Peyer's patch (tissue), 4 donors: ENCODE measurements at regions not wholly inside any gene's neighbourhood (a gene's known extent, or its start where the extent isn't known, plus 50 kb on each side); places are given as distances from the start of the nearest gene placed in this dataset.

ENCODE experiments used
- POLR2A ChIP-seq, 2 donors: fragments of 450-650 bp; IDR thresholded peaks; one replicate each; pipeline ENCODE4 v1.5.1; 2017; ENCODE audit warnings: antibody characterized with exemption in 2 of 2, mild to moderate bottlenecking in 2 of 2, moderate library complexity in 2 of 2
- TF ChIP-seq, protein P1 (sequence below), 6 experiments: fragments of 450-650 bp in 4 of 6; fragments of 200-600 bp in 2 of 6; sonication (generic) in 1 of 6; IDR thresholded peaks; one replicate each; pipeline ENCODE4 v1.5.1; 2017 to 2019; ENCODE audit warnings: antibody characterized with exemption in 6 of 6, mild to moderate bottlenecking in 3 of 6, moderate library complexity in 1 of 6

DNA sequence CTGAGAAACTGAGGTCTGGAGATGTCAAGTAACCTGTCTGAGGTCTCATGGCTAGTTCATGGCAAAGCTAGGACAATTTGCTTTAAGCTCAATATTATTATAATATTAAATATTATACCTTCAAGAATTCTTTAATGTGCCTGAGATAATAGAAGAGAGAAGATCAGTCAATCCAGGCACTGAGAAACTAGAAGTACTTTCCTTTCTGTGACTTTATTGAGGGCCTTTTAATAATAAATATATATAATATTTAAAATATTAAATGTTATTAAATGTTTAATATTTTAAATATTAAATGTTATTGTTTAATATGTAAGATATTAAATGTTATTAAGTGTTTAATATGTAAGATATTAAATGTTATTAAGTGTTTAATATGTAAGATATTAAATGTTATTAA is 144.3 kb upstream of the DNAJC19 start:
- TF ChIP-seq, protein P1, sequence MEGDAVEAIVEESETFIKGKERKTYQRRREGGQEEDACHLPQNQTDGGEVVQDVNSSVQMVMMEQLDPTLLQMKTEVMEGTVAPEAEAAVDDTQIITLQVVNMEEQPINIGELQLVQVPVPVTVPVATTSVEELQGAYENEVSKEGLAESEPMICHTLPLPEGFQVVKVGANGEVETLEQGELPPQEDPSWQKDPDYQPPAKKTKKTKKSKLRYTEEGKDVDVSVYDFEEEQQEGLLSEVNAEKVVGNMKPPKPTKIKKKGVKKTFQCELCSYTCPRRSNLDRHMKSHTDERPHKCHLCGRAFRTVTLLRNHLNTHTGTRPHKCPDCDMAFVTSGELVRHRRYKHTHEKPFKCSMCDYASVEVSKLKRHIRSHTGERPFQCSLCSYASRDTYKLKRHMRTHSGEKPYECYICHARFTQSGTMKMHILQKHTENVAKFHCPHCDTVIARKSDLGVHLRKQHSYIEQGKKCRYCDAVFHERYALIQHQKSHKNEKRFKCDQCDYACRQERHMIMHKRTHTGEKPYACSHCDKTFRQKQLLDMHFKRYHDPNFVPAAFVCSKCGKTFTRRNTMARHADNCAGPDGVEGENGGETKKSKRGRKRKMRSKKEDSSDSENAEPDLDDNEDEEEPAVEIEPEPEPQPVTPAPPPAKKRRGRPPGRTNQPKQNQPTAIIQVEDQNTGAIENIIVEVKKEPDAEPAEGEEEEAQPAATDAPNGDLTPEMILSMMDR (IDR thresholded peaks at IDR 0.05) = no peak
- no peak for TF ChIP-seq POLR2A (IDR thresholded peaks at IDR 0.05)
